Neuron (in vitro differentiated cells): ENCODE measurements at regions not wholly inside any gene's neighbourhood (a gene's known extent, or its start where the extent isn't known, plus 50 kb on each side); places are given as distances from the start of the nearest gene placed in this dataset.

ENCODE experiments used
- H2AFZ ChIP-seq: one replicate; pipeline ENCODE4 v1.6.1; 2013; ENCODE audit warnings: low read depth, mild to moderate bottlenecking, inconsistent platforms, low read length, moderate library complexity
- H3K27me3 ChIP-seq: one replicate; pipeline ENCODE4 v1.6.1; 2013; ENCODE audit warnings: low read length; ENCODE audit not compliant: insufficient read depth
- H3K36me3 ChIP-seq: one replicate; pipeline ENCODE4 v1.6.1; 2013; ENCODE audit warnings: low read length; ENCODE audit not compliant: insufficient read depth
- H3K4me1 ChIP-seq: one replicate; pipeline ENCODE4 v1.6.1; 2013; ENCODE audit warnings: low read length; ENCODE audit not compliant: insufficient read depth
- H3K4me3 ChIP-seq: 2 replicates; pipeline ENCODE4 v1.5.1; 2013; ENCODE audit warnings: mild to moderate bottlenecking, low read length, moderate library complexity
- H3K9me3 ChIP-seq: one replicate; pipeline ENCODE4 v1.6.1; 2013; ENCODE audit warnings: low read length

DNA sequence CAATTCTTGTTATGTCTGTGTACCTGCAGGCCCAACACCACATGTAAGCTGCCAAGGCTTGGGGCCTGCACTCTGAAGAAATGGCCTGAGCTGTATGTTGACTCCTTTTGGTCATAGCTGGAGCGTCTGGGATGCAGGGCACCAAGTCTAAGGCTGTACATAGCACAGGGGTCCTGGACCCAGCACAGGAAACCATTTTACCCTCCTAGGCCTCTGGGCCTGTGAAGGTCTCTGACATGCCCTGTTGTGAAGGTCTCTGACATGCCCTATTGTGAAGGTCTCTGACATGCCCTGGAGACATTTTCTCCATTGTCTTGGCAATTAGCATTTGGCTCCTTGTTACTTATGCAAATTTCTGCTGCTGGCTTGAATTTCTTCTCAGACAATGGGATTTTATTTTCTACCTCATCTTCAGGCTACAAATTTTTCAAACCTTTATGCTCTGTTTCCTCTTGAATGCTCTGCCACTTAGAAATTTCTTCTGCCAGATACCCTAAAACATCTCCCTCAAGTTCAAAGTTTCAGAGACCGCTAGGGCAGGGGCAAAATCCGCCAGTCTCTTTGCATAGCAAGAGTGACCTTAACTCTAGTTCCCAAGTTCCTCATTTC, 246.7 kb upstream of the B3GALT2 start:
- Histone ChIP-seq H3K4me3 (no peak overlapping the region), H3K36me3 (no peaks in the 10 kb centered on the region), H3K27me3 (no peaks in the 10 kb centered on the region), H3K4me1 (no peaks in the 10 kb centered on the region), H2AFZ (no peak overlapping the region), H3K9me3 (peaks cover 11% of the 10 kb centered on the region)

DNA sequence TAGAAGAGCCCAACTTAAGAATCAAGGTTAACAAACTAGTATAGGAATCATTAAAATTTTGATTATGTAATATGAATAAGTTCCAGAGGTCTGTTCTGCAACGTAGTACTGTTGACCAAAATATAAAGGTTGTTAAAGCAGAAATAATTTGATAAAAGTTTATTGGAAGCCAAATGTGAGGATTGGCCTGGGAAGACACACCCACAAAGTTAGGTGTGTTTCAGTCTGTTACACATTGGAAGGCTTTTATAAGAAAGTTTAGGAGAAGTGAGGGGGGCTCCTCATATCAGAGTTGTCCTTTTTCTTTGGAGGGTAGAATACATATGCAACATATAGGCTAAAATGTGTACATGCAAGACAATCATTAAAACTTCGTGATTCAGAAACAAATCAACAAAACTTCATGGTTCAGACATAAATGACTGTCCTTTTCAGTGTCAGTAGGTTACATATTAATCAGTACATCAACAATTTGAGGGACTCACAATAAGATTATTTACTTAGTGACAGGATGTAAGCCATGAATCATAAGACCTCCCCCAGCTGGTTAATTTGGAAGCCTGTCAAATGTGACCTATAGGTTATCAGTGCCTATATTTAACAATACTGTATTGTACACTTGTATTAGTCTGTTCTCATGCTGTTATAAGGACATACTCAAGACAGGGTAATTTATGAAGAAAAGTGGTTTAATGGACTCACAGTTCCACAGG, 245.0 kb upstream of the B3GALT2 start:
- H2AFZ ChIP-seq: no peak overlapping the region
- H3K4me3 ChIP-seq: no peak overlapping the region
- no peaks in the 10 kb centered on the region for H3K36me3 ChIP-seq
- H3K27me3 ChIP-seq: no peaks in the 10 kb centered on the region
- no peaks in the 10 kb centered on the region for H3K4me1 ChIP-seq
- H3K9me3 ChIP-seq: peaks cover 11% of the 10 kb centered on the region

GRCh38 chr1:193427524-193427923, 241.1 kb upstream of the B3GALT2 start:
- H3K36me3 ChIP-seq: no peaks in the 10 kb centered on the region
- H3K27me3 ChIP-seq: no peaks in the 10 kb centered on the region
- H2AFZ ChIP-seq: peak overlapping the region; percentile 54
- H3K4me3 ChIP-seq: no peak overlapping the region
- H3K9me3 ChIP-seq: peaks cover under 1% of the 10 kb centered on the region
- H3K4me1 ChIP-seq: peaks cover 4% of the 10 kb centered on the region

DNA sequence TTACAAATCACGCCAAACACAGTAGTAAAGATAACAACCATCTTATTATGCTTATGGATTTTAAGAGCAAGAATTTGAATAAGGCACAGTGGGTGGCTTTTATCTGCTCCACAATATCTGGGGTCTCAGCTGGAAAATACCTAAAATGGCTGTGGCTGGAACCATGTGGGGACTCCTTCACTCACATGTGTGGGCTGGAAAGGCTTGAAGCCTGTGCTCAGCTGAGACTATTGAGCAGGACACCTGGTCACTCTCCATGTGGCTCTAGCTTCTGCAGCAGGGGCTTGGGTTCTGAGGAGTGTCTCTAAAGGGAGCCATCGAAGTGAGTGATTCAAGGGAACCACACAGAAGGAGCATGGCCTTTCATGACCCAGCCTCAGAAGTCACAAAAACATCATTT, 239.6 kb upstream of the B3GALT2 start:
- H2AFZ ChIP-seq: no peak overlapping the region
- H3K4me3 ChIP-seq: no peak overlapping the region
- no peaks in the 10 kb centered on the region for H3K36me3 ChIP-seq
- H3K9me3 ChIP-seq: no peaks in the 10 kb centered on the region
- H3K4me1 ChIP-seq: peaks cover 4% of the 10 kb centered on the region
- H3K27me3 ChIP-seq: no peaks in the 10 kb centered on the region

GRCh38 chr1:193421487-193421886, 235.1 kb upstream of the B3GALT2 start:
- H3K4me1 ChIP-seq: peaks cover 4% of the 10 kb centered on the region
- no peak overlapping the region for H2AFZ ChIP-seq
- no peaks in the 10 kb centered on the region for H3K27me3 ChIP-seq
- H3K9me3 ChIP-seq: no peaks in the 10 kb centered on the region
- no peak overlapping the region for H3K4me3 ChIP-seq
- no peaks in the 10 kb centered on the region for H3K36me3 ChIP-seq

DNA sequence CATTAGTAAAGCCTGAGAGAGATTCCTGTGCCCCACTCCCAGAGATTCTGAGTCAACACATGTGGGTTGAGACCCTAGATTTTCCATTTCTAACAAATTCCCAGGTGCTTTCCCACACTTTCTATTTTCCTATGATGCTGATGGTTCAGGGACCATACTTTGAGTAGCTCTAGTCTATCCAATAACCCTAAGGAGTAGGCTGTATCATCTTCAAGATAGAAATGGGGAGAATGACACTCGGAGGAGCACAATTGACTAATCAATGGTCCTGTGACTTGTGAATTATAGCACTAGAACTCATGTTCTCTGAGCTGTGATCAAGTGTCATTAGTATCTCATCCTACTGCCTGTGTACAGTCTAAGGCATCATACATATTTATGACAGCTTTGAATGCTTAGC, 232.9 kb upstream of the B3GALT2 start:
- no peak overlapping the region for H2AFZ ChIP-seq
- H3K4me1 ChIP-seq: no peaks in the 10 kb centered on the region
- no peaks in the 10 kb centered on the region for H3K27me3 ChIP-seq
- H3K9me3 ChIP-seq: no peaks in the 10 kb centered on the region
- no peak overlapping the region for H3K4me3 ChIP-seq
- no peaks in the 10 kb centered on the region for H3K36me3 ChIP-seq

DNA sequence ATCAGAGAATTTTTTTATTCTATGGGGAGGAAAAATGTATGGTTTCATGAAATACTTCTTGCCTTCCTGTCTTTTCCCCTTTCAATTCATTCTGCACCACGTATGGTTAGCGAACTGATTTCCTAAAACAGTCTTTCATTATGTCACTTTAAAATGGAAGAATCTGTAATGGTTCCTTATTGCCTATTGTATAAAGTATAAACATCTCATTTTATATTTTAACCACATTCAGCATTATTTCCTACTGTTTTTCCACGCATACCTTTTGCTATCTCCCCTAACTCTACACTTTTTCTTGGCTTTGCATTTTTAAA, 232.3 kb upstream of the B3GALT2 start:
- H3K9me3 ChIP-seq: no peaks in the 10 kb centered on the region
- no peaks in the 10 kb centered on the region for H3K27me3 ChIP-seq
- H3K4me1 ChIP-seq: no peaks in the 10 kb centered on the region
- H3K4me3 ChIP-seq: no peak overlapping the region
- no peak overlapping the region for H2AFZ ChIP-seq
- H3K36me3 ChIP-seq: no peaks in the 10 kb centered on the region

DNA sequence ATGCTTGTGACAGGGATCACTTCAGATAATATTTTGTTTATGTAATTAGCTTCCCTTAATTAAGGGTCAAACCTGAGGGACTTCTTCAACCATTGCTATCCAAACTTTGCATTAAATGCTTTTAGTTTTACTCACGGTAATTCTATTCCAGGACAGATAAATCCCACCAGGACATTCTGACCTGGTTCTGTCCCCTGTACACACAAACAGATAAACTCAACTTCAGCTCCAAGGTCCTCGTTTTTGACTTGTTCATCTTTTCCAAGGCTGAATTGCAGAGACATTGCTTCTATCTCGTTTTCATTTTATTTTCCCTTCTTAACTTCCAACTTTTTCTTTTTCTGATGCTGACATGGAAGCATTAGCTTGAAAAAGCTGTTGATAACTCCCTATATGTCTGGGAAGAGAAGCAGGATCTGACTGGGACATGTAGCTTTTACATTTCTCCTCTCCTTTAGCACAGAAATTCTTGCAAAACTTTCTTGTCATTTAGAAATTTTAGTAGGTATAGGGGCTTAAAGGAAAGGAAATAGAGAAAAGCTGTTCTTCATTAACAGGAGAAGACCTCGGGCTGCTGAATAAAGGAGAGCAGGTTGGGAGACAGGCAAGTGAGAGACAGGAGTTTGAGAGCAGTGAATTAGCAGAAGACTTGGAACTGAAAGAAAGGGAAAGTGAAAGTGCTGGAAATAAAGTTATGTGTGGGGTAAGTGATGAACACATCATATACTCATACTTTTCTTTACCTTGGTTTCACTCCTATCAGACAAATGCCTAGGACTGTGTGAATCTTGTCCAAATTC, 231.7 kb upstream of the B3GALT2 start:
- Histone ChIP-seq H2AFZ (peak overlapping the region; percentile 51), H3K36me3 (no peaks in the 10 kb centered on the region), H3K27me3 (no peaks in the 10 kb centered on the region), H3K4me1 (no peaks in the 10 kb centered on the region), H3K9me3 (no peaks in the 10 kb centered on the region), H3K4me3 (no peak overlapping the region)

DNA sequence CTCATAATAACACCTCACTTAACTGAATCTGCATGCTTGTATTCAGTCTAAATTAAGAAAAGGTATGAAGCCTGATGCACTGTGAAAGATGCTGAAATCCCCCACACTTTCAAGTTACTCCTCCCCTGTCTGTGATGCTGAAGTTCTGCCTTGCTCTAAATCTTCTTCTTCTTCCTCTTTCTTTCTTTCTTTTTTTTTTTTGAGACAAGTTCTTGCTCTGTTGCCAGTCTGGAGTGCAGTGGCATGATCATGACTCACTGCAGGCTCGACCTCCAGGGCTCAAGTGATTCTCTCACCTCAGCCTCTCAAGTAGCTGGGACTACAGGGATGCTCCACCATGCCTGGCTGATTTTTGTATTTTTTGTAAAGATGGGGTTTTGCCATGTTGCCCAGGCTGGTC, 231.0 kb upstream of the B3GALT2 start:
- Histone ChIP-seq H3K4me1 (no peaks in the 10 kb centered on the region), H3K9me3 (no peaks in the 10 kb centered on the region), H3K27me3 (no peaks in the 10 kb centered on the region), H3K4me3 (no peak overlapping the region), H2AFZ (no peak overlapping the region), H3K36me3 (no peaks in the 10 kb centered on the region)

DNA sequence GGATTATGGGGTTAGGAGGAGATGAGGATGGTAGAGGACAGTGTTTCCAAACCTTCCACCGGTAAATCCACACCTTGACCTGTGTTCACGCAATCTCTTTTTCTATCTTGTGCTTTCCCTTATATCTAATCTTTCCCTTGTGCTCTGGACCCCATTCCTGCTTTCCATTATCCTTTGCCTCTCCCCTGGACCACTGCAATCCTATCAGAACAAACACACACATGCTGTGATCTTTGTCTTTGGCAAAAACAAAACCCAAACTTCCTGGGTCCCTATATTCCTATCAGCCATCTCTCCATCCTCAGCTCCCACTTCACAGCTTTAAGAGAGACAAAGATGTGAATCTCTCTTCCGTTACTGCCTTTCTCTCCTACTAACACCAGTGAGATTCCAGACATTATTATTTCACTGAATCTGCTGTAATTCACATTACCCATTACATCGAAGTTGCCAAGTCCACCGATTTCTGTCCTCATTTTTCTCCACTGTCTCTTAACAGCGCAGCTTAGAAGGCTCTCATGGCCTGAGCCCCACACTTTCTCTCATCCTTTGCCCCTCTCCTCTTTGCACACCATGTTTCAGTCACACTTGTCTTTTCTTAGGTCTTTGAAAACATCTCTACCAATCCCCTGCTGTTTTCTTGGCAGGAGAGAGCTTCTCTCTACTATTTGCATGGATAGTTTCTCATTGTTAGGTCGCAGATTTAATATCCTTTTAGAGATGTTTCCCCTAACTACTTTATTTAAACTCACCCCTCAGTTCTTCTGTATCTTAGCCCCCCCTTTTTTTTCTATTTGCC, 230.0 kb upstream of the B3GALT2 start:
- Histone ChIP-seq H3K9me3 (no peaks in the 10 kb centered on the region), H3K36me3 (no peaks in the 10 kb centered on the region), H3K4me1 (no peaks in the 10 kb centered on the region), H3K4me3 (no peak overlapping the region), H2AFZ (peak overlapping the region; percentile 19), H3K27me3 (no peaks in the 10 kb centered on the region)

DNA sequence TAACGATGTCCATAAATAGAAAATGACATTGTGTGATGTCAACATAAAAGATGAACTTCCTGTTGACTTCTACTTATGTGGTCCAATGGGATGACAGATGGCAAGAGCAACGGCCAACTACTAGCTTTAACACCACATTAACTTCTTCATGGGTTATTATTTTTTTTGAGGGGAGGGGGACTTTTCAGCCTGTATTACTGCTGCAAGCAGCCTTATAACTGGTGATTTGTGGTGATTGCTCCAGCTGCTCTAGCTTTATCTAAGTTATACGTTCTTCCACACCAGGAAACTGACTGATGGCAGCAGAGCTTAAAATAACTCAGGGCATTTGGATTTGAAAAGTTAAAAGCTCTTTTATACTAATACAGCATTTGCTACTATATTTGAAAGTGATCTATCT, 228.8 kb upstream of the B3GALT2 start:
- H3K9me3 ChIP-seq: no peaks in the 10 kb centered on the region
- H3K36me3 ChIP-seq: no peaks in the 10 kb centered on the region
- no peak overlapping the region for H3K4me3 ChIP-seq
- H3K4me1 ChIP-seq: no peaks in the 10 kb centered on the region
- H3K27me3 ChIP-seq: no peaks in the 10 kb centered on the region
- no peak overlapping the region for H2AFZ ChIP-seq

DNA sequence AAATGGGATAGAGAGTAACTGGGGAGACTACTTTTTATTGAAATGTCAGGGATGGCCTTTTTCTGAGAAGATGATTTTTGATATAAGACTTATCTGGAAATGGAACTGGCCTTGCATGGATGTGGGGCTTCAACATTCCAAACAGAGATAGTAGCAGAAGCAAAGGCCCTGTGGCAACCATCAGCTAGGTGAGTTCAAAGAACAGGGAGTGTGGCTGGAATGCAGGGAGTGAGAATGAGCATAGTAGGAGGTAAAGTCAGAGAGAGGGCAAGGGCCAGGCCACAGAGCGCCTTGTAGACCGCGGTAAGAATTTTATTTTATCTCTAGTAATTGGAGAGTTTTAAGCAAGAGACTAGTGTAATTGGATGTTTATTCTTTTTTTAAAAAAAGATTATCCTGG, 227.0 kb upstream of the B3GALT2 start:
- Histone ChIP-seq H3K4me3 (no peak overlapping the region), H2AFZ (no peak overlapping the region), H3K4me1 (no peaks in the 10 kb centered on the region), H3K36me3 (no peaks in the 10 kb centered on the region), H3K9me3 (no peaks in the 10 kb centered on the region), H3K27me3 (no peaks in the 10 kb centered on the region)

DNA sequence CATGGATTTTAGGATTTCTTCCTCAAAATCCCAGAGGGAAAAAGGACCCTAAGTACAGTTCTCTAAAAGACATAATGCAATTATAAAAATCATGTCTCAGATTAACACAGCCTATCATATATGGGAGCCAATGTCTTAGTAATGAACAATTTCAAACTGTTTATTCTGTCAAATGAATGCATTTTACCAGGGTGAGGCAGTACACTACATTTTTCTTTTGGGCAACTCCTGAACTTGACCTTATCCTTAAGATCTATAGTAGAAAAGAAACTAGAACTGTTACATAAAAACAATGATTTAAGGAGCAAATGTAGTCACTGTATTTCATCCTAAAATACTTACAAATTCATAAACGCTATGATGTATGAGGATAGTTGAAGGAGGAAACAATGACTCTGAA, 226.3 kb upstream of the B3GALT2 start:
- H3K36me3 ChIP-seq: no peaks in the 10 kb centered on the region
- H3K27me3 ChIP-seq: no peaks in the 10 kb centered on the region
- H3K4me3 ChIP-seq: no peak overlapping the region
- H3K4me1 ChIP-seq: no peaks in the 10 kb centered on the region
- no peak overlapping the region for H2AFZ ChIP-seq
- no peaks in the 10 kb centered on the region for H3K9me3 ChIP-seq
